Transverse colon (tissue), 4 donors: ENCODE measurements at regions not wholly inside any gene's neighbourhood (a gene's known extent, or its start where the extent isn't known, plus 50 kb on each side); places are given as distances from the start of the nearest gene placed in this dataset.

Experiments used
- DNase-seq: peaks from one replicate; pipeline ENCODE4 v3.0.0-alpha.2; 2019
- H3K27ac ChIP-seq, 4 donors: fragments of 200-600 bp; sonication (generic); 2 replicates each; pipeline ENCODE4 v1.5.1; 2016 to 2018; ENCODE audit warnings: inconsistent platforms in 4 of 4
- H3K27me3 ChIP-seq: fragments of 200-600 bp; sonication (generic); 2 replicates; pipeline ENCODE4 v1.5.1; 2017; ENCODE audit warnings: inconsistent platforms
- H3K36me3 ChIP-seq, 4 donors: fragments of 200-600 bp; sonication (generic); 2 replicates each; pipeline ENCODE4 v1.5.1; 2017 to 2019; ENCODE audit warnings: inconsistent platforms in 4 of 4
- H3K4me1 ChIP-seq, 4 donors: fragments of 200-600 bp; sonication (generic); 2 replicates each; pipeline ENCODE4 v1.5.1; 2017 to 2020; ENCODE audit warnings: inconsistent platforms in 4 of 4
- H3K4me3 ChIP-seq, 4 donors: fragments of 200-600 bp; sonication (generic); 1 replicate in 1 of 4; 2 replicates in 3 of 4; pipeline versions ENCODE4 v1.5.1 to v1.6.1; 2017 to 2019; ENCODE audit warnings: inconsistent platforms in 4 of 4
- H3K9me3 ChIP-seq, 2 donors: fragments of 200-600 bp; sonication (generic); 2 replicates each; pipeline ENCODE4 v1.5.1; 2017 to 2019; ENCODE audit warnings: inconsistent platforms in 2 of 2
- CTCF ChIP-seq, 5 experiments: fragments of 200-600 bp in 3 of 5; fragments of 450-650 bp in 2 of 5; sonication (generic) in 3 of 5; IDR thresholded peaks; 1 replicate in 2 of 5; 2 replicates in 3 of 5; pipeline ENCODE4 v1.5.1; 2016 to 2017; ENCODE audit warnings: antibody characterized with exemption in 5 of 5, inconsistent platforms in 3 of 5, mild to moderate bottlenecking in 2 of 5, moderate library complexity in 1 of 5
- EP300 ChIP-seq: sonication (generic); formaldehyde crosslinking; IDR thresholded peaks from one replicate; pipeline ENCODE4 v1.6.1; 2017; ENCODE audit warnings: antibody characterized with exemption, low read depth
- POLR2A ChIP-seq: fragments of 450-650 bp; IDR thresholded peaks from one replicate; pipeline ENCODE4 v1.6.1; 2016; ENCODE audit warnings: antibody characterized with exemption, mild to moderate bottlenecking, moderate library complexity
- POLR2AphosphoS5 ChIP-seq, 3 donors: sonication (generic); formaldehyde crosslinking; IDR thresholded peaks; one replicate each; pipeline ENCODE4 v1.6.1; 2016; ENCODE audit warnings: antibody characterized with exemption in 3 of 3
- WGBS, 2 donors: methylation state at CpG; one replicate each; pipeline ENCODE4 v1.1.5; 2018; ENCODE audit warnings: low coverage in 1 of 2; 5-methylcytosine and 5-hydroxymethylcytosine counted together
- in situ Hi-C, 4 donors: fragments of 200-750 bp; cut with MboI; loops; one replicate each; pipeline versions ENCODE4 v1.15.0 to v1.15.1; 2017; ENCODE audit warnings: low sequenced_read_pairs in 3 of 4, low pct_ligation_motif_present in 1 of 4, low pct_unique_long_range_greater_than_20kb in 1 of 4
- intact Hi-C: fragments of 100-400 bp; cut with DNase I; formaldehyde crosslinking; loops from one replicate; pipeline ENCODE4 v1.15.1; 2023; ENCODE audit warnings: low total_unique reads

- peaks cover 28% of the 10 kb centered on the region for H3K27me3 ChIP-seq
- in situ Hi-C loops (no loop called here), intact Hi-C loops (no loop called here)
- WGBS, 2 donors = 37 to 52% methylated on average over 2 to 5 of the region's 5 CpGs
- H3K4me3 ChIP-seq = no peak overlapping the region
- no peak overlapping the region for H3K27ac ChIP-seq
- no peaks in the 10 kb centered on the region for H3K9me3 ChIP-seq
- no peaks in the 10 kb centered on the region for H3K4me1 ChIP-seq
- TF ChIP-seq POLR2AphosphoS5 (IDR thresholded peaks at IDR 0.05) (no peak), CTCF (IDR thresholded peaks at IDR 0.05) (no peak), EP300 (no peak), POLR2A (no peak)
- H3K36me3 ChIP-seq = no peaks in the 10 kb centered on the region
- no peak for DNase-seq
These were observed 347.4 kb downstream of the RRAGC start for GRCh38 chr1:38512024-38512767.

GRCh38 chr1:38508232-38508631 lies 351.3 kb downstream of the RRAGC start:
- H3K9me3 ChIP-seq = no peaks in the 10 kb centered on the region
- peaks cover 50% of the 10 kb centered on the region for H3K27me3 ChIP-seq
- in situ Hi-C loops (no loop called here), intact Hi-C loops (no loop called here)
- no peaks in the 10 kb centered on the region for H3K36me3 ChIP-seq
- no peak for DNase-seq
- TF ChIP-seq EP300 = no peak
- TF ChIP-seq CTCF (IDR thresholded peaks at IDR 0.05) = no peak
- TF ChIP-seq POLR2A = no peak
- no peak for TF ChIP-seq POLR2AphosphoS5 (IDR thresholded peaks at IDR 0.05)
- H3K4me1 ChIP-seq = no peaks in the 10 kb centered on the region
- H3K4me3 ChIP-seq = no peak overlapping the region
- H3K27ac ChIP-seq = no peak overlapping the region
- 47 to 51% methylated on average over 5 to 6 of the region's 6 CpGs for WGBS, 2 donors

- Histone ChIP-seq H3K36me3 (no peaks in the 10 kb centered on the region), H3K4me3 (no peak overlapping the region), H3K4me1 (no peaks in the 10 kb centered on the region), H3K27me3 (peaks cover 54% of the 10 kb centered on the region), H3K9me3 (no peaks in the 10 kb centered on the region), H3K27ac (no peak overlapping the region)
- TF ChIP-seq CTCF (IDR thresholded peaks at IDR 0.05) (no peak), POLR2AphosphoS5 (IDR thresholded peaks at IDR 0.05) (no peak), POLR2A (no peak), EP300 (no peak)
- intact Hi-C loops (no loop called here), in situ Hi-C loops (no loop called here)
- no peak for DNase-seq
- 86% methylated on average over 6 of the region's 6 CpGs; no CpG with 5 or more reads in 1 of the 2 donors for WGBS, 2 donors
These were observed 352.0 kb downstream of the RRAGC start for GRCh38 chr1:38507563-38507962.

- Histone ChIP-seq H3K4me1 (no peaks in the 10 kb centered on the region), H3K27ac (no peak overlapping the region), H3K9me3 (no peaks in the 10 kb centered on the region), H3K4me3 (no peak overlapping the region), H3K36me3 (no peaks in the 10 kb centered on the region), H3K27me3 (peaks cover 45% of the 10 kb centered on the region)
- in situ Hi-C loops (no loop called here), intact Hi-C loops (no loop called here)
- no peak for DNase-seq
- WGBS, 2 donors = 17 to 45% methylated on average over 4 to 8 of the region's 8 CpGs
- TF ChIP-seq EP300 (no peak), CTCF (IDR thresholded peaks at IDR 0.05) (no peak), POLR2AphosphoS5 (IDR thresholded peaks at IDR 0.05) (no peak), POLR2A (no peak)
These were observed 353.6 kb downstream of the RRAGC start for GRCh38 chr1:38505944-38506343.
